ENCODE measurements at regions not wholly inside any gene's neighbourhood (a gene's known extent, or its start where the extent isn't known, plus 50 kb on each side); places are given as distances from the start of the nearest gene placed in this dataset.
"Not testable (repeated sequence)": the region's sequence is repeated elsewhere in the genome, so short reads cannot be mapped to it uniquely, and the experiment has no call there.

- no peak for DNase-seq
Observed at GRCh38 chr10:81479316-81479715, 395.7 kb upstream of the NRG3 start.

- no peak for DNase-seq
Observed at GRCh38 chr10:81496626-81497025, 378.4 kb upstream of the NRG3 start.

- no peak for DNase-seq
Observed at GRCh38 chr10:81498011-81498551, 376.9 kb upstream of the NRG3 start.

- DNase-seq, result no peak
Observed at GRCh38 chr10:81502677-81503359, 372.2 kb upstream of the NRG3 start.

GRCh38 chr10:81505777-81506176 is 369.2 kb upstream of the NRG3 start:
- DNase-seq, result not testable (repeated sequence)

- DNase-seq, result no peak
Observed at GRCh38 chr10:81514811-81515210, 360.2 kb upstream of the NRG3 start.

- DNase-seq, result no peak
Observed at GRCh38 chr10:81520688-81521087, 354.3 kb upstream of the NRG3 start.

GRCh38 chr10:81524467-81524866 is 350.5 kb upstream of the NRG3 start:
- DNase-seq, result no peak

- DNase-seq, result no peak
Observed at GRCh38 chr10:81532403-81532802, 342.6 kb upstream of the NRG3 start.

GRCh38 chr10:81534991-81535390 is 340.0 kb upstream of the NRG3 start:
- DNase-seq, result no peak

GRCh38 chr10:81541517-81541916 is 333.5 kb upstream of the NRG3 start:
- DNase-seq, result no peak

- peak; percentile 27 for DNase-seq
Observed at GRCh38 chr10:81546243-81546642, 328.8 kb upstream of the NRG3 start.

- DNase-seq, result peak; percentile 78
Observed at GRCh38 chr10:81548160-81548559, 326.8 kb upstream of the NRG3 start.

- DNase-seq, result no peak
Observed at GRCh38 chr10:81564143-81564542, 310.9 kb upstream of the NRG3 start.

GRCh38 chr10:81569488-81569887 is 305.5 kb upstream of the NRG3 start:
- no peak for DNase-seq

GRCh38 chr10:81570349-81570748 is 304.6 kb upstream of the NRG3 start:
- no peak for DNase-seq

- no peak for DNase-seq
Observed at GRCh38 chr10:81570878-81571794, 303.9 kb upstream of the NRG3 start.

- DNase-seq, result no peak
Observed at GRCh38 chr10:81575036-81575435, 300.0 kb upstream of the NRG3 start.

GRCh38 chr10:81576336-81576735 is 298.7 kb upstream of the NRG3 start:
- DNase-seq, result no peak

- DNase-seq, result no peak
Observed at GRCh38 chr10:81594991-81595390, 280.0 kb upstream of the NRG3 start.

- DNase-seq, result no peak
Observed at GRCh38 chr10:81600185-81600584, 274.8 kb upstream of the NRG3 start.

GRCh38 chr10:81603106-81603620 is 271.8 kb upstream of the NRG3 start:
- no peak for DNase-seq

- DNase-seq, result not testable (repeated sequence)
Observed at GRCh38 chr10:81644485-81644884, 230.5 kb upstream of the NRG3 start.

GRCh38 chr10:81655986-81656385 is 219.0 kb upstream of the NRG3 start:
- DNase-seq, result no peak

All from NCI-H510A treated with DMSO at 0.1 percent for 48 hours (cell line).